Islet of Langerhans (tissue), 1 donor: ENCODE measurements at regions not wholly inside any gene's neighbourhood (a gene's known extent, or its start where the extent isn't known, plus 50 kb on each side); places are given as distances from the start of the nearest gene placed in this dataset.

Source experiments
- FAIRE-seq: peaks from one replicate; lab custom pipeline; 2011; peaks lifted over from hg19 to GRCh38; lab: Jason Lieb, UNC

DNA sequence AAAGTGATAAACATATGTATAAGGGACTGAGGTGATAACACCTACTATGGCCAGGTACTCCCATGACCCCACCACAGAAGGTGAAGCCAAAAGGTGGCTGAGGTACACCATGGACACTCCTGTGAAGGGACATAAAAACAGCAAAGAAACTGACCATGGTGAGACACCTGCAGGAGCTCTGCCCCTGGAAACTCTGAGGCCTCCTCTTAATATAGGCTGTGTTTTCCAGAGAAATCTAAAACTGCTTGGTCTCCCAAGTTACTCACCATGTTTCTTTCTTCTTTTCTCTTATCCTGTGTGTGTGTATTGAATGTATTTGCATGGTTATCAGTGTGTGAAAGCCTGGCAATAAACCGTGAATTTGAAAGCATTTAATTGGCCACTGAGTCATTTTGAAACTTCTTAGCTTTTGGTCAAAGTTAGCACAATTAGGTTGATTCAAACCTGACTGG lies 739.3 kb upstream of the GCFC2 start:
- FAIRE-seq: no peak

GRCh38 chr2:76448956-76449355 lies 738.2 kb upstream of the GCFC2 start:
- no peak for FAIRE-seq

DNA sequence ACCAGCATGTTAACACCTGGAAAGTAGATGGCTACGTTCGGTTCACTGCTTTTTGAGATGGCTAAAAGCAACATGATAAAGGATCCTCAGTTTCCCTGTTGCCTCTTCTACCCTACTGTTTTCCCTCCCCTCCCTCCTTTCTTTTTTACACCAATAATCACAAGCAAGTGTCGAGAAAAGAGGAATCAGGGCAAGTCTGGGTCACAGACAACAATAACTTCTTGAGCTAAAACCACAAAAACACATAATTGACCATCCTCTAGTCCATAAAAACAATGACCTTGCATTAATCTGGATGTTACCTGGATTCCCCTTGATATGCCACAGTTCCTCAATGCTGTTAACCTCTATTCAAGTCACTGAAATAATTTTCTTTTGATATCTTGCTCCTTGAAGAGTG lies 736.6 kb upstream of the GCFC2 start:
- FAIRE-seq: no peak

DNA sequence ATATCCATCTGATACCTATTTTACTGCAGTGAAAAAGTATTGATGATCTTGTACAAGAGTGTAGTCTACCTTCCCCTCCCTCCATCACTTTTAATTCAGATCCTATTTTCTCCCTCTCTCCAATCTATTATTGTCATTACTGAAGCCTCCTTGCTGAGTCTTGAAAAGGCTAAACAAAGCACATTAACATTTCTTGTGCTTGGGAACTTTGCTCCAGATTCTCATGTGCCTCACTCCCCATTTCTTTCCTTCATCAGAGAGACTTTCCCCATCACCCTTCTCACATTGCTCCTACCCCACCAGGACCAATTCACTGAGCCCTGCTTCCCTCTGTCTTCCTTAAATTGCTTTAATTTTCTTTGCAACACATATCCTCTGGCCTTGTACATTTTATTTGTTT lies 736.2 kb upstream of the GCFC2 start:
- FAIRE-seq: no peak

- no peak for FAIRE-seq
Observed at GRCh38 chr2:76445880-76446279, 735.2 kb upstream of the GCFC2 start.

DNA sequence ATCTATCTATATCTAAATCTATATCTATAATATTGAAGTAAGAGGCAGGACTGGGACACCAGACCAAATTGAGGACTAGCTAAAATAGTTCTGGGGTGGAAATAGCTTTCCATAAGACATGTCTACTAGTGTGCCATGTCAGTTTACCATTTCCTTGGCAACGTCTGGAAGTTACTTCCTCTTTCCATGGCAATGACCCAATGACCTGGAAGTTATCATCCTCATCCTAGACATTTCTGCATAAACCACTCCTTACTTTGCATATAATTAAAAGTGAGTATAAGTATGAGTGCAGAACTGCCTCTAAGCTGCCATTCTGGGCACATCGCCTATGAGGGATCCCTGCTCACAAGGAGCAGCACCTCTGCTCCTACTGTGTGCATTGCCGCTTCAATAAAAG lies 734.0 kb upstream of the GCFC2 start:
- no peak for FAIRE-seq

DNA sequence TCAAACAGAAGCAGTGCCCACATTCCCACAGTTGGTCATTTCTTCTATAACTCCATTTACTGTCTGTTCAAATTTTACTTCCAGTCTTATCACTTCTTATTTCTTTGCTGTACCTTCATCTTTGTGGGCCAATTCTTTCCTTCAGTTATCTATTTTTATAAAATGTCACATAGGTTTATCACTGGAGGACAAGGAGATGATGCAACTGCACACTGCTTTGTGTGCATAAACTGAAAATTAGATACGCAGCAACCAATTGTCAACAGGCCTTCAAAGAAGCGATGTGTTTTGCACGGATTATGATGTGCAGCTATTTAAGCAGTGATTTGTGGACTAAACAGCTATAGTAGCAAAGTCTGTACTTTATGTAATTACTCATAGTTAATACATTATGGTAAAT lies 726.8 kb upstream of the GCFC2 start:
- no peak for FAIRE-seq

GRCh38 chr2:76429374-76429773 lies 718.7 kb upstream of the GCFC2 start:
- no peak for FAIRE-seq

DNA sequence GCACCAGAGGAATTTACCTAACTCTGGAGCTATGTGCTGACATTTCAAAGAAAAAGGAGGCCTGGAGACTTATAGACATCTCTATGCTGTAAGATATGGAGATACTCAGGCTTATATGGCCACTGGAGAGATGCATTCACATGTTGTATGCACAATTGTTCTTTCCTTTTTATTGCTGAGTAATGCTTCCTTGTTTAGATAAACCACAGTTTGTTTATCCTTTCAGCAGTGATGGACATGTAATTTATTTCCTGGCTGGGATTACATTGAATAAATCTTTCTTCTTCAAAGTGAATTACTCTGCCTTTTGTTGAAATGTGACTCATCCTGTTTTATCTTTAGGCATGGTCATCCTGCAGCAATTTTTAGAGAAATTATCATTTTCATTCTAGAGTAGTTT lies 716.7 kb upstream of the GCFC2 start:
- no peak for FAIRE-seq

DNA sequence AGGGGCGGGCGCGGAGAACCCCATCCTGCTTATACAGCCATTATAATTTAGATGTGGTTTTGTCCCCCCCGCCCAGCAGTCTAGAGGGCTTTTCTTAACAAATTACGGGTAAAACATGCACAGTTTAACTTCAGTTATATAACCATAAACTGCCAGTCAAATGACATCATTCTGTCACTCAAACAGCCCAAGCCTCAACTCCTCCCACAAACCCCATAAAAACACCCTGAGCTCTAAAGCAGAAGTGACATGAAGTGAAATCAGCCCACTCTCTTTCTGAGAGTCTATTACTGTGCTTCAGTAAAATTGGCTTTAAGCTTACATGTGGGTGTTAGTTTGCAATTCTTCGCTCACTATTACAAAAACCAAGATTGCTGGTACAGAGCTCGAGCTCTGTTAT lies 705.1 kb upstream of the GCFC2 start:
- FAIRE-seq: no peak

GRCh38 chr2:76413436-76413835 lies 702.7 kb upstream of the GCFC2 start:
- no peak for FAIRE-seq

GRCh38 chr2:76406134-76406855 lies 695.6 kb upstream of the GCFC2 start:
- FAIRE-seq: no peak

- FAIRE-seq: no peak
Observed at GRCh38 chr2:76393356-76393755, 682.6 kb upstream of the GCFC2 start.

GRCh38 chr2:76391678-76392077 lies 681.0 kb upstream of the GCFC2 start:
- FAIRE-seq: no peak

- FAIRE-seq: no peak
Observed at GRCh38 chr2:76387294-76387693, 676.6 kb upstream of the GCFC2 start.

- no peak for FAIRE-seq
Observed at GRCh38 chr2:76385943-76386342, 675.2 kb upstream of the GCFC2 start.

DNA sequence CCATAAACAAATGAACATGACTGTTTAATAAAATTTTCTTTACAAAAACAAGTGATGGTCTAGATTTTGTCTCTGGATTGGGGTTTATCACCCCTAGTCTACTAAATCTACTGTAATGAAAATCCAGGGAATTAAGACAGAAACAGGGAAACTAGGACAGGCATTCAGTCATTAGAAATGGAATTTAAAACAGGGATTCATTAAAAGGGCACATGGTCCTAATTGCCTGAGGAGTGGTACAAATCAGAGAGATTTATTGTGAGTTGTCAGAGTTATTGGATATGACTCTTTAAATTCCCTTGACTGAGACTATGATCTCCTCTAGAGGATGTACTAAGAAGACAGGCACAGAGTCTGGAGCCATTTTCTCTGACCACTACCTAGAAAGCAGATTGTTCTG lies 670.9 kb upstream of the GCFC2 start:
- no peak for FAIRE-seq

GRCh38 chr2:76378140-76378539 lies 667.4 kb upstream of the GCFC2 start:
- no peak for FAIRE-seq

- FAIRE-seq: no peak
Observed at GRCh38 chr2:76341439-76341838, 630.7 kb upstream of the GCFC2 start.

GRCh38 chr2:76332871-76333270 lies 622.2 kb upstream of the GCFC2 start:
- FAIRE-seq: no peak

GRCh38 chr2:76330865-76331264 lies 620.1 kb upstream of the GCFC2 start:
- FAIRE-seq: no peak

DNA sequence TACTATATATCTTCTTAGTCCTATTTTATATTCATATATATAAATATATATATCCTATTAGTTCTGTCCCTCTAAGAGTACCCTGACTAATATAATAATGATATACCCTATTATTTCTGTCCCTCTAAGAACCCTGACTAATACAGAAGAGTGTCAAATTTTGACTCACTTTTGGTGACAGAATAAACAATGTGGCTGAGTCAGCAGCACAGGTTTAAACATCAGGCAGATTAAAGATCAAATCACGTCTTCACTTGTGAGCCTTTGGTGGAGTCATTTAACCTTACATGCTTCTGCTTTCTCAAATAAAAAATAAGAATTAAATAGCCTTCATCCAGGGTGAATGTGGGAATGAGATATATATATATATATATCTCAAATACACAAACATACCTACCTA lies 615.9 kb upstream of the GCFC2 start:
- no peak for FAIRE-seq

- FAIRE-seq: no peak
Observed at GRCh38 chr2:76323381-76323780, 612.7 kb upstream of the GCFC2 start.

- FAIRE-seq: no peak
Observed at GRCh38 chr2:76320716-76321115, 610.0 kb upstream of the GCFC2 start.

- no peak for FAIRE-seq
Observed at GRCh38 chr2:76318848-76319360, 608.2 kb upstream of the GCFC2 start.
